ENCODE measurements at regions not wholly inside any gene's neighbourhood (a gene's known extent, or its start where the extent isn't known, plus 50 kb on each side); places are given as distances from the start of the nearest gene placed in this dataset.
A peak's percentile ranks its signal among the peaks of the same experiment; 100 is the strongest.

DNA sequence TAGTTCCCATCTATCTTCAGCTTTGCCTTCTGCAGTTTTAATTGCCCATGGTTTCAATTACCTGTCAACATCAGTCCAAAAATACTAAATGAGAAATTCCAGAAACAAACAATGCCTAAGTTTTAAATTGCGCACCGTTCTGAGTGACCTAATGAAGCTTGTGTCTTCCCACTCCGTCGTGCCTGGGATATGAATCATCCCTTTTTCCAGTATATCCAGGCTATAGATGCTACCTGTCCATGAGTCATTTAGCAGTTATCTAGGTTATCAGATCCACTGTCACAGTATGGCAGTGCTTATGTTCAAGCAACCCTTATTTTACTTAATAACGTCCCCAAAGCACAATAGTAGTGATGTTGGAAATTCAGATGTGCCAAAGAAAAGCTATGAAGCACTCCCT is 363.6 kb upstream of the FAM241A start:
- H3K9me3 Mint-ChIP-seq = no peaks in the 10 kb centered on the region
- no peak overlapping the region for H3K4me3 Mint-ChIP-seq
- no peaks in the 10 kb centered on the region for H3K36me3 Mint-ChIP-seq
- TF ChIP-seq, protein P1, sequence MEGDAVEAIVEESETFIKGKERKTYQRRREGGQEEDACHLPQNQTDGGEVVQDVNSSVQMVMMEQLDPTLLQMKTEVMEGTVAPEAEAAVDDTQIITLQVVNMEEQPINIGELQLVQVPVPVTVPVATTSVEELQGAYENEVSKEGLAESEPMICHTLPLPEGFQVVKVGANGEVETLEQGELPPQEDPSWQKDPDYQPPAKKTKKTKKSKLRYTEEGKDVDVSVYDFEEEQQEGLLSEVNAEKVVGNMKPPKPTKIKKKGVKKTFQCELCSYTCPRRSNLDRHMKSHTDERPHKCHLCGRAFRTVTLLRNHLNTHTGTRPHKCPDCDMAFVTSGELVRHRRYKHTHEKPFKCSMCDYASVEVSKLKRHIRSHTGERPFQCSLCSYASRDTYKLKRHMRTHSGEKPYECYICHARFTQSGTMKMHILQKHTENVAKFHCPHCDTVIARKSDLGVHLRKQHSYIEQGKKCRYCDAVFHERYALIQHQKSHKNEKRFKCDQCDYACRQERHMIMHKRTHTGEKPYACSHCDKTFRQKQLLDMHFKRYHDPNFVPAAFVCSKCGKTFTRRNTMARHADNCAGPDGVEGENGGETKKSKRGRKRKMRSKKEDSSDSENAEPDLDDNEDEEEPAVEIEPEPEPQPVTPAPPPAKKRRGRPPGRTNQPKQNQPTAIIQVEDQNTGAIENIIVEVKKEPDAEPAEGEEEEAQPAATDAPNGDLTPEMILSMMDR (IDR thresholded peaks at IDR 0.05; ENCODE audit: unreplicated experiment) = no peak
- H3K27me3 Mint-ChIP-seq (ENCODE audit: low read depth) = no peaks in the 10 kb centered on the region
- no peak overlapping the region for H3K27ac Mint-ChIP-seq
- DNase-seq (ENCODE audit: low spot score in 2 of 2, unreplicated experiment in 2 of 2) = no peak
- H3K4me1 Mint-ChIP-seq = peaks cover 24% of the 10 kb centered on the region

DNA sequence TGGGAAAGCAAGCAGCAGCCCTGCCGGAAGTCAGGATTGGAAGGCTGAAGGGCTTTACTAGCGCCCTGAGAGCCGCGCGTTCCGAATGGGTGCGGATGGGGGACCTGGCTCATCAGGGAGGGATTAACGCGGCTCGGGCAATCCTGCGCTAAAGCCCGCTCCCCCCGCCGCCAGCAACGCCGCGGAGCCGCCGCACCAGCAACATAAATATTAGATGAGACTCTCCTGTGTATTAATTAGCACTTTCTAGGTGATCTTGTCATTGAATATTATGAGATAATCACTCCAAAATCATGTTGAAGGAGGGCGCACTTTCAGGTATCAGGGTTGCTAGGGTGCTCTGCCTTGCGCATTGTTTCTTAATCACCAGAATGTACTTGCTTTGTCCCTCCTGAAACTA is 357.2 kb upstream of the FAM241A start:
- peaks cover 24% of the 10 kb centered on the region for H3K27me3 Mint-ChIP-seq (ENCODE audit: low read depth)
- peaks cover 39% of the 10 kb centered on the region for H3K4me1 Mint-ChIP-seq
- peak overlapping the region; percentile 56 for H3K4me3 Mint-ChIP-seq
- H3K9me3 Mint-ChIP-seq = no peaks in the 10 kb centered on the region
- H3K27ac Mint-ChIP-seq = no peak overlapping the region
- no peaks in the 10 kb centered on the region for H3K36me3 Mint-ChIP-seq
- TF ChIP-seq, protein P1 (IDR thresholded peaks at IDR 0.05; ENCODE audit: unreplicated experiment) = no peak
- peak in 1 of 2 experiments; percentile 41 for DNase-seq (ENCODE audit: low spot score in 2 of 2, unreplicated experiment in 2 of 2)

DNA sequence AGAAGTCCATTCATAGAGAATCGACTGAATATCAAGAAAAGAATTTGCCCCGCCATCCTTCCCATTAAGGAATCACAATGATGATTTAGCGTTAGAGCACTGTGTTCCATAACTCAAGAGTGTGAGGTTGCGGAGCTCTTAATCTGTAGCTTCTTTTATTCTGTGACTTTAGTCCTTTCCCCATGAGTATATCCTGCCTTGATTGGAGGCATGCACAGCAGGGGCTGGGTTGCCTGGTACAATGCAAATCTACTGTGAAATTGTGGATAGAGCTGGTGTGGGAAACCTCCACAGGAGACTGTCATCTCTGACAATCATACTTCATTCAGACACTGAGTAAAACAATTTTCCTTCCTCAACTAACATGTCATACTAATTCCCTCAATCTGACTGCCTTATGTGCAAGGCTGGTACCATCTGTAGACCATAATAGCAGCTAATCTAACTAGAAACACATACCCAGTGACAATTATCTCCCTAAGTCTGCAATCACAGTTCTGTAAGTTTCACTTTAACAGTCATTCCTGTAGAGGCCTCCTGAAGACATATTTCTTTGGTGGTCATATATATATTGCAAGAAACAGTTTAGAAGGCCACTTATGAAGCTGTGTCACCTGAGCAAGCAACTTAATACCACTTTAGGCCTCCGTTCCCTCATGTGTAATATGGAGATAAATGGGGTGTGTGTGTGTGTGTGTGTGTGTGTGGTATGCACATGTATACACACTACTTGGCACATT is 355.2 kb upstream of the FAM241A start:
- TF ChIP-seq, protein P1 (IDR thresholded peaks at IDR 0.05; ENCODE audit: unreplicated experiment) = no peak
- H3K27me3 Mint-ChIP-seq (ENCODE audit: low read depth) = peaks cover 24% of the 10 kb centered on the region
- no peak overlapping the region for H3K4me3 Mint-ChIP-seq
- peaks cover 37% of the 10 kb centered on the region for H3K4me1 Mint-ChIP-seq
- H3K9me3 Mint-ChIP-seq = no peaks in the 10 kb centered on the region
- no peak for DNase-seq (ENCODE audit: low spot score in 2 of 2, unreplicated experiment in 2 of 2)
- H3K36me3 Mint-ChIP-seq = no peaks in the 10 kb centered on the region
- no peak overlapping the region for H3K27ac Mint-ChIP-seq

DNA sequence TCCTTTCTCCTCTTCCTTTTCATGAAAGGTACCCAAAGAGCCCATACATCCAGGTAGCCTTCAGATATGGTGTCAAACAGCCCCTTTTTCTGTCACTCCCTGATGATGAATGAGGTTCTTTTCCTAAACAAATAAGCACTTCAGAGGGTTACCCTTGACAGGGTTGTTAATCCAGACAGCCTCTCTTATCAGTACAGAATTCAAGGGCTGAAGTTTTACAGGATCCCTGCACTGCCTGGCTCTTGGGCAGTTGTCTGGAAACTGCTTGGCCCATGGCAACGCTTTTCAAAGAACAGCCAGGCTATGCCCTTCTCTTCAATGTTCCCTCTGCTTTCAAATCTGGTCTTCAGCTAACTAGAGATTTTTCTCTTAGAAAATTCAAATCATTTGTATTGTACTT is 352.6 kb upstream of the FAM241A start:
- Mint-ChIP-seq H3K4me3 (no peak overlapping the region), H3K9me3 (no peaks in the 10 kb centered on the region), H3K4me1 (peaks cover 27% of the 10 kb centered on the region), H3K27me3 (ENCODE audit: low read depth) (peaks cover 24% of the 10 kb centered on the region), H3K36me3 (no peaks in the 10 kb centered on the region), H3K27ac (no peak overlapping the region)
- no peak for DNase-seq (ENCODE audit: low spot score in 2 of 2, unreplicated experiment in 2 of 2)
- TF ChIP-seq, protein P1 (IDR thresholded peaks at IDR 0.05; ENCODE audit: unreplicated experiment) = no peak

DNA sequence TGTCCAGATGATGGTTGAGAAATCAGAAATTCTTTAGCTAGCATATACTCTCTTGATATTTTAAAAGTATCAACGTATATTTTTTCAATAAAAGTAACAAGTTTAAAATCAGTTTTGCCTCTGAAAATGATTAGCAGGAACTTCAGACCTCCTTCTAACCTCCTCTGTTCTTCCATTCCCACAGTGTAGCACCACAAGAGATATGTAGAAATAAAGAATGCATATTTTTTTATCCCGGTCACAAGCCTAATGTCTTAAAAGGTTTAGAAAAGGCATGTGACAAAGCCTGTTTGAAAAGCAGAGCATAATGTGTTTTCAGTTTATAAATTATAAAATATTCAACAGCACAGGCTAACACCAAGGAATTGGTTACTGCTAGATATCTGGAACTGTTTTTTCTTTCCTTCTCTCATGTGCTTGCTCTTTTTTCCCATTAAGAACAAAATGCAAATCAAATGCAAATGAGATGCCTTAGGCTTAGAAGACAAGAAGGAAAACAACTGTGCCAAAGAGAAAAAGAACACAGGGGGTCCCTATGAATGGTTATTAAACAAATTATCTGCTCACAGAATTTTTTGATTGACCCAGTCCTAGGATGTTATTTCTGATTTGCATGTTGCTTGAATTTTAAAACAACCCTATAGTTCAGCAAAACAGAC is 351.7 kb upstream of the FAM241A start:
- Mint-ChIP-seq H3K4me3 (no peak overlapping the region), H3K4me1 (peaks cover 23% of the 10 kb centered on the region), H3K36me3 (no peaks in the 10 kb centered on the region), H3K9me3 (no peaks in the 10 kb centered on the region), H3K27ac (no peak overlapping the region), H3K27me3 (ENCODE audit: low read depth) (peaks cover 17% of the 10 kb centered on the region)
- TF ChIP-seq, protein P1 (IDR thresholded peaks at IDR 0.05; ENCODE audit: unreplicated experiment) = no peak
- DNase-seq (ENCODE audit: low spot score in 2 of 2, unreplicated experiment in 2 of 2) = no peak
